GM18499 (cell line): ENCODE measurements at regions not wholly inside any gene's neighbourhood (a gene's known extent, or its start where the extent isn't known, plus 50 kb on each side); places are given as distances from the start of the nearest gene placed in this dataset.
"Not testable (repeated sequence)": the region's sequence is repeated elsewhere in the genome, so short reads cannot be mapped to it uniquely, and the experiment has no call there.

Experiments
- ATAC-seq: cut with Tn5 transposase; IDR thresholded peaks from one replicate; pipeline ENCODE4 v1.9.1; 2021; ENCODE audit warnings: moderate number of reproducible peaks; ENCODE audit not compliant: insufficient read depth, unreplicated experiment

GRCh38 chr6:81568973-81569372 lies 183.5 kb downstream of the TENT5A start:
- no peak for ATAC-seq

GRCh38 chr6:81565071-81565470 lies 187.4 kb downstream of the TENT5A start:
- no peak for ATAC-seq

DNA sequence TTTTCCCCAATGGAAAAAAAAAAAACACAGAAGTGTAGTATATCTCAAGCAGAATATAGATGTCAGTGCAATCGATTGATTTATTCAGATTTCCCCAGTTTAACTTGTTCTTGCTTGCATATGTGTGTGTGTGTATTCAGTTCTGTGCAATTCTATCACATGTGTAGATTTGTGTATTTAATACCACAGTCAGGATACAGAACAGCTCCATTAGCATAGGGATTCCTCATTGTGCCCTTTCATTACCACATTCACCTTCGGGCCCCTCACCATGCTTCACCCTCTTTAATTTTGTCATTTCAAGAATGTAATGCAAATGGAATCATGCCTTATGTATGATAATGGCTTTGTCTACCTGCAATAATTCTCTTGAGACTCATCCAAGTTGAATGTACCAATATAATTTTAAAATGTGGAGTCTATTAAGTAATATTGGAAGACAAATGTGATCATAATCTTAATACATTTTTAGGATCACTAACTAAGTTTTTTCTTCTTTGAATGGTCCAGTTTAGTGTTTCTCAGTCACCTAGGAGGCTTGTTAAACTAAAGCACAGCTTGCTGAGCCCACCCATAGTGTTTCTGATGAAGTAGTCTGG lies 187.9 kb downstream of the TENT5A start:
- ATAC-seq = no peak

DNA sequence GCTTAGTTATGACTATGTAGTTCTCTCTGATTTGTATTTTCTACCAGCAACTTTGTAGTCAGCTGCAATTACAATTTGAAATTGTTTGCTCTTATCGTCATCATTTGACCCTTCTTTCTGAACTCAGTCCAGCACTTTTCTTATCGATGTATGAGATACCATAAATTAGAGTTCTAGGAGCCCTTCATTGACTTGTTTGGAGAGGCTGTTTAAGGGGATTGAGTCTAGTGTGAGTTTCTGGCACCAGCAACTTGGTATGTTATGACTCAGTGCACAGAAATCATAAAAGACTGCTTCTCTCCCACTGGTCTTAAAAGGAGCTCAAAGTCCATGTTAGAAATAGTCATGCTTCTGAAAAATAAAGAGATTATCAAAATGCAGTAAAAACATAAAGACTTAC lies 190.3 kb downstream of the TENT5A start:
- ATAC-seq = no peak

GRCh38 chr6:81561731-81562130 lies 190.8 kb downstream of the TENT5A start:
- ATAC-seq = no peak

GRCh38 chr6:81561071-81561564 lies 191.4 kb downstream of the TENT5A start:
- no peak for ATAC-seq

DNA sequence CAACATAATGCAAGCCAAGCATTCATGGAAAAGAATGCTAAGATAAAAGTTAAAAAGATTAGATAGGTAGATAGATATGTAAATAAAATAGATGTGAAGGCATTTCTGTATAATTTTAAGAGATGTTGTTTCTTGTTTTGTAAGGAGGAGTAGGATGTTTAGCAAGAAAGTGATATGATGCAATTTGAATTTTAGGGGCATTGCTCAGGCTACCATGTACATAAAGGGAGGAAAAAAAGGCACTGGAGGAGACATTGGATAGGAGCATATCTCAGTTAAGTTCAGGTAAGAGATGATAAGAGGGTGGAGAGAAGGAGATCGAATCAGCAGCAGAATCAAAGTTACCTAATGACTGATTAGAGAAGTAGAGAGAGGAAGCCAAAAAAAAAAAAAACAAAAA lies 194.7 kb downstream of the TENT5A start:
- ATAC-seq = no peak

DNA sequence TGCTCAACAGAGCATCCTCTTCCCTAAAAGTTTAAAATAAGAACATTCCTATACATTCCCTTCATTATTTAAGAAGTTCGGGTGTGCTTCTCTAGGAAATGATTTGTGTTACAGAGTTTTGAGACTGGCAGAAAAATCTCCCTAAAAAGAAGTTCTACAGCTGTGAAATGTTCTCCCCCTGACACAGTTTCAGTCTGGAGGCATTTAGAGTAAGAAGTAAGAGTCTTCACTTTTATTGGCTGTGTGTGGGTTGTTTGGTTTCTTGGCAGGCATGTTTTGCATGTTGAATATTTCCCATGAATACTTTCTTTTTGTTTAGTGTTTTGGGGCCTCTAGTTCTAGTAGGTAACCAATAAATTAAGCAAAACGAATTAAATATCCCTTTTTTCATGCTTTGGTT lies 195.9 kb downstream of the TENT5A start:
- no peak for ATAC-seq

- no peak for ATAC-seq
These were observed 199.3 kb downstream of the TENT5A start for GRCh38 chr6:81553216-81553615.

- ATAC-seq = no peak
These were observed 199.8 kb downstream of the TENT5A start for GRCh38 chr6:81552644-81553043.

GRCh38 chr6:81547149-81547548 lies 205.3 kb downstream of the TENT5A start:
- ATAC-seq = no peak

- no peak for ATAC-seq
These were observed 217.5 kb downstream of the TENT5A start for GRCh38 chr6:81534934-81535465.

DNA sequence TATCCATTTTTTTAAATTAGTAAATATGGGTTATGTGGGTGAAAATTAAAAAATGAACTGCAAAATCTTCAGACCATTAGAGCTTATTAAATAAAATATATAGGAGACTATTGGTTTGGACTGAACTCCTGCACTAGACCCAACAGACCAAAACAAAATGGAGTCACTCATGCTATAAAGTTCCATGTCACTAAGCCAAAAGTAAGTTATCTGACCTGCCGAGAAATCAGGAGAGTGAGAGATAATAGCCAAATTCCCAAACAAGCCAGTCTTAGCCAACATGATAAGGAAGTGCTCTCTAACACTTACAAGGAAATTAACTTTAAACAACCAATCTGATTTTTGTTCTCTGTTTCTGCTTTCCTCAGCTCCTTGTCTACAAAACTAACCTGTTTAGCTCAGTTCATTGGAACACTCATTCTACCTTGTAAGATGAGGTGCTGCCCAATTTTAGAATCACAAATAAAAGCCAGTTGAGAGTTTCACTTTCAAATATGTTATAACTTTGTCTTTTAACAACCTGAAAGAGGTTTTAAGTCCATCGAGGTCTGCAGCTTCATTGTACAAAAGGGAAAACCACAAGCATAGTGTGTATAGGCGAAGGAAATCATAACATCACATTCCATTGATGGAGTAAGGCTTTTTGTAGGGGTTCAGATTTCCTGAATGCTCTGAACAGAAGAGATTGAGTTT lies 220.5 kb downstream of the TENT5A start:
- no peak for ATAC-seq

GRCh38 chr6:81517455-81517854 lies 235.0 kb downstream of the TENT5A start:
- ATAC-seq = no peak

DNA sequence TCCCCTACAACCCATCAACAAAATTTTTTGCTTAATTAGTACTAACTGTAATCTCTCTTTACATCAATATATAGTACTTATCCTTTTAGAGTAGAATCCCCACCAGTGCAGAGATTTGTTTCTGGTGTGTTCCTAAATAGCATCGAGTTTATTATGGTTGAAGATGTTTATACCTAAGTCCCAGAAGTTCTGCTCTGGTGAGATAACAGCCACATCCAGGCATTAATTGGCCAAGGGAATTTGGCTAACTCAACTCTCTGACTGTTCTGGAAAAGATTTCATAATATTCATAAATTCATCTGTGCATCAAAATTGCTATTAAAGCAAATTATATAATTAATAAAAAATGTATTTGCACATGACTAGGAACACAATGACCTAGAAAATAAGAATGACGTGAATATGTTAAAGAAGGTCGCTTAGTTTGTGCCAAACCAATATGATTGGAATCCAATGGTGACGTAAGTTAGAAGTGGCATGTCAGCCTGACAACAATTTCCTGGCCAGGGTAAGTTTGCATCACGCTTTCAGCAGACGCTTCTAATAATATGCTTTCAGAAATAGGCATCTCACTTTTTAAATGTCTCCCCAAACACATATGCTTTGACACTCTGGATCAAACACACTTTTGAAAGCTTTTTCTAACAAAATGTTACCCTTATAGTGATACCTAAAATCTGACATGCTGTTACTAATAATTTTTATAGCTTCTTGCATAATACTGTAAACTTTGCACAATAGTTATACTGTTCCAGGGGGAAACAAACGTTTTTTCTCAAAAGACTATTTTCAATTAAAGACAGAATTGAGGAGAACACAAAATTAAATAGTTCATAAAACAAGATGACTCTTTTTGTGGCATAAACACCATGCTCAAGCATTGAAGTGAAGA lies 236.7 kb downstream of the TENT5A start:
- no peak for ATAC-seq

GRCh38 chr6:81514195-81514594 lies 238.3 kb downstream of the TENT5A start:
- not testable (repeated sequence) for ATAC-seq

DNA sequence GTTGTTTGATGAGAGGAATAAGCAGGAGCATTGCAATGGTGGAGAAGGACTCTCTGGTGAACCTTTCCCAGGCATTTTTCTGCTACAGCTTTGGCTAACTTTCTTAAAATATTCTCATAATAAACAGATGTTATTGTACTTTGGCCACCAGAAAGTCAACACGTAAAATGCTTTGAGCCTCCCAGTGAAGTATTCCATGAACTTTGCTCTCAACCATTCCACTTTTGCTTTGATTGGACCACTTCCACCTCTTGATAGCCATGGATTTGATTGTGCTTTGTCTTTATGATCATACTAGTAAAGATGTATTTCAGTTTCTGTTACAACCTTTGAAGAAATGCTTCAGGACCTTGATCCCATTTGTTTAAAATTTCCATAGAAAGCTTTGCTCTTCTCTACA lies 241.1 kb downstream of the TENT5A start:
- no peak for ATAC-seq

- ATAC-seq = no peak
These were observed 256.5 kb downstream of the TENT5A start for GRCh38 chr6:81495999-81496398.

DNA sequence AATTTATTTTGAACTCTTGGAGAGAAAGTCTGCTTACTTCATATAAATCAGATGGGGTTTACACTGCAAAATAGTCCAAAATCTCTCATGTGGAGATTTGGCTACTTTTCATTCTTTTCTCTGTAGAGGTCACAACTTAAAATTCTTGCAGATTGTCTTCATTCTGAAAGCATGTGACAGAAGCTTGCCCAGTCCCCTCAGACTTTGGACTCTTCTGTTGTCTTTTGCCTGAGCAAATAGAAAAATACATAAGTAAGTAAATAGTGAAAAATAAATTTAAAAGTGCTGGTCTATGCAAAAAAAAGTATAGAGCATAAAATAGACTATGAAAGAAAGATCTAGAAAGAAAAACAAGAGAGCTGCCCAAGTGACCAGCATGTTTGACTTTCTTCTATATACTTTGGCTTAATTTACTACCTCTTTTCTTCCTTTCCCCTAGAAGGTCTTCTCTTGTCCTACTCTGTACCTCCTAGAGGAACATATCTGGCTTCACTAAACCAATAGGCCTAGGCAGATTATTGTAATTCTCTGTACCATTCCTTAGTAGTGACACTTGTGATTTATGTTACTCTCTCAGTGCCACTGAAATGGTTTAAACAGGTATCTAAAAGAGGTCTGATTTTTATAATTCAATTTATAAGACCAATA lies 260.9 kb downstream of the TENT5A start:
- ATAC-seq = no peak

- no peak for ATAC-seq
These were observed 265.0 kb downstream of the TENT5A start for GRCh38 chr6:81487489-81487888.
